Right lung (tissue), 2 donors: ENCODE measurements at regions not wholly inside any gene's neighbourhood (a gene's known extent, or its start where the extent isn't known, plus 50 kb on each side); places are given as distances from the start of the nearest gene placed in this dataset.
"Not testable (repeated sequence)": the region's sequence is repeated elsewhere in the genome, so short reads cannot be mapped to it uniquely, and the experiment has no call there.

Experiments used
- DNase-seq, 2 donors: peaks; one replicate each; pipeline ENCODE4 v3.0.0-alpha.2; 2013

GRCh38 chr7:69232445-69233376, 365.6 kb upstream of the AUTS2 start:
- no peak for DNase-seq

- no peak for DNase-seq
Measured at GRCh38 chr7:69237541-69237940, 360.7 kb upstream of the AUTS2 start.

GRCh38 chr7:69243016-69243415, 355.3 kb upstream of the AUTS2 start:
- DNase-seq, result no peak

- no peak for DNase-seq
Measured at GRCh38 chr7:69244701-69245100, 353.6 kb upstream of the AUTS2 start.

GRCh38 chr7:69245646-69246045, 352.6 kb upstream of the AUTS2 start:
- DNase-seq, result no peak

GRCh38 chr7:69246758-69247157, 351.5 kb upstream of the AUTS2 start:
- no peak for DNase-seq

- not testable (repeated sequence) for DNase-seq
Measured at GRCh38 chr7:69248382-69248828, 349.9 kb upstream of the AUTS2 start.

- no peak for DNase-seq
Measured at GRCh38 chr7:69250958-69251357, 347.3 kb upstream of the AUTS2 start.

GRCh38 chr7:69254643-69255042, 343.6 kb upstream of the AUTS2 start:
- DNase-seq, result no peak

GRCh38 chr7:69256634-69257081, 341.6 kb upstream of the AUTS2 start:
- DNase-seq, result no peak

GRCh38 chr7:69257592-69257991, 340.7 kb upstream of the AUTS2 start:
- DNase-seq, result no peak

GRCh38 chr7:69259445-69259844, 338.8 kb upstream of the AUTS2 start:
- no peak for DNase-seq

GRCh38 chr7:69260023-69260422, 338.3 kb upstream of the AUTS2 start:
- no peak for DNase-seq

GRCh38 chr7:69263550-69263949, 334.7 kb upstream of the AUTS2 start:
- DNase-seq, result no peak

GRCh38 chr7:69269806-69270205, 328.5 kb upstream of the AUTS2 start:
- DNase-seq, result no peak

GRCh38 chr7:69272101-69272500, 326.2 kb upstream of the AUTS2 start:
- peak in 1 of 2 donors; percentile 49 for DNase-seq

- DNase-seq, result peak; percentile 42 to 47
Measured at GRCh38 chr7:69276011-69276729, 322.1 kb upstream of the AUTS2 start.

- DNase-seq, result no peak
Measured at GRCh38 chr7:69277366-69277765, 320.9 kb upstream of the AUTS2 start.

GRCh38 chr7:69282946-69283345, 315.3 kb upstream of the AUTS2 start:
- no peak for DNase-seq

- DNase-seq, result no peak
Measured at GRCh38 chr7:69283421-69283820, 314.9 kb upstream of the AUTS2 start.

- DNase-seq, result no peak
Measured at GRCh38 chr7:69285854-69286253, 312.4 kb upstream of the AUTS2 start.

- peak in 1 of 2 donors; percentile 37 for DNase-seq
Measured at GRCh38 chr7:69295977-69296376, 302.3 kb upstream of the AUTS2 start.

GRCh38 chr7:69301253-69301652, 297.0 kb upstream of the AUTS2 start:
- no peak for DNase-seq
